ENCODE measurements at regions not wholly inside any gene's neighbourhood (a gene's known extent, or its start where the extent isn't known, plus 50 kb on each side); places are given as distances from the start of the nearest gene placed in this dataset.

- Histone ChIP-seq H3K4me3 (no peak overlapping the region), H3K4me1 (replicated peaks) (no peaks in the 10 kb centered on the region)
- WGBS = 82% methylated on average over 3 of the region's 3 CpGs
These were observed 1187.7 kb downstream of the ADGRL3 start for GRCh38 chr4:62387808-62388207.

GRCh38 chr4:62377700-62378099 lies 1177.6 kb downstream of the ADGRL3 start:
- Histone ChIP-seq H3K9me3 (no peaks in the 10 kb centered on the region), H3K36me3 (no peaks in the 10 kb centered on the region), H3K27me3 (replicated peaks; ENCODE audit: insufficient read depth) (no peaks in the 10 kb centered on the region), H3K4me3 (no peak overlapping the region), H3K27ac (no peak overlapping the region), H3K4me1 (replicated peaks) (no peaks in the 10 kb centered on the region)
- intact Hi-C loops (cut with DNase I) = no loop called here
- no peak for DNase-seq (ENCODE audit: low spot score)
- TF ChIP-seq POLR2A (IDR thresholded peaks at IDR 0.05) = no peak

More at GRCh38 chr4:62387808-62388207, 1187.7 kb downstream of the ADGRL3 start:
- no peak for DNase-seq (ENCODE audit: low spot score)
- TF ChIP-seq POLR2AphosphoS5 (IDR thresholded peaks at IDR 0.05) (no peak), CTCF (IDR thresholded peaks at IDR 0.05) (no peak), POLR2A (IDR thresholded peaks at IDR 0.05) (no peak)
- no peaks in the 10 kb centered on the region for H3K9me3 ChIP-seq
- H3K36me3 ChIP-seq = no peaks in the 10 kb centered on the region
- intact Hi-C loops (cut with DNase I) = no loop called here
- no peaks in the 10 kb centered on the region for H3K27me3 ChIP-seq (replicated peaks; ENCODE audit: insufficient read depth)
- no peak overlapping the region for H3K27ac ChIP-seq

- H3K36me3 ChIP-seq = no peaks in the 10 kb centered on the region
- H3K9me3 ChIP-seq = no peaks in the 10 kb centered on the region
- TF ChIP-seq POLR2AphosphoS5 (IDR thresholded peaks at IDR 0.05) (no peak), CTCF (IDR thresholded peaks at IDR 0.05) (no peak), POLR2A (IDR thresholded peaks at IDR 0.05) (no peak)
- H3K27ac ChIP-seq = no peak overlapping the region
- no peak overlapping the region for H3K4me3 ChIP-seq
- DNase-seq (ENCODE audit: low spot score) = no peak
- H3K27me3 ChIP-seq (replicated peaks; ENCODE audit: insufficient read depth) = no peaks in the 10 kb centered on the region
- intact Hi-C loops (cut with DNase I) = no loop called here
- H3K4me1 ChIP-seq (replicated peaks) = no peaks in the 10 kb centered on the region
These were observed 1177.1 kb downstream of the ADGRL3 start for GRCh38 chr4:62377245-62377644.

- Histone ChIP-seq H3K27me3 (replicated peaks; ENCODE audit: insufficient read depth) (no peaks in the 10 kb centered on the region), H3K4me1 (replicated peaks) (no peaks in the 10 kb centered on the region), H3K4me3 (no peak overlapping the region), H3K27ac (no peak overlapping the region), H3K9me3 (no peaks in the 10 kb centered on the region), H3K36me3 (no peaks in the 10 kb centered on the region)
- no peak for TF ChIP-seq CTCF (IDR thresholded peaks at IDR 0.05)
- no peak for TF ChIP-seq POLR2AphosphoS5 (IDR thresholded peaks at IDR 0.05)
- TF ChIP-seq POLR2A (IDR thresholded peaks at IDR 0.05) = no peak
- intact Hi-C loops (cut with DNase I) = no loop called here
- DNase-seq (ENCODE audit: low spot score) = no peak
These were observed 1166.8 kb downstream of the ADGRL3 start for GRCh38 chr4:62366939-62367338.

GRCh38 chr4:62360156-62360545 lies 1160.0 kb downstream of the ADGRL3 start:
- no peaks in the 10 kb centered on the region for H3K4me1 ChIP-seq (replicated peaks)

More at GRCh38 chr4:62360156-62360545, 1160.0 kb downstream of the ADGRL3 start:
- 35% methylated on average over 1 of the region's 1 CpG for WGBS
- Histone ChIP-seq H3K9me3 (no peaks in the 10 kb centered on the region), H3K4me3 (no peak overlapping the region), H3K27me3 (replicated peaks; ENCODE audit: insufficient read depth) (no peaks in the 10 kb centered on the region), H3K27ac (no peak overlapping the region), H3K36me3 (no peaks in the 10 kb centered on the region)
- intact Hi-C loops (cut with DNase I) = no loop called here
- no peak for DNase-seq (ENCODE audit: low spot score)
- TF ChIP-seq POLR2A (IDR thresholded peaks at IDR 0.05) = no peak
- no peak for TF ChIP-seq CTCF (IDR thresholded peaks at IDR 0.05)
- no peak for TF ChIP-seq POLR2AphosphoS5 (IDR thresholded peaks at IDR 0.05)

Data from prostate gland (tissue), 2 donors.